ENCODE measurements at regions not wholly inside any gene's neighbourhood (a gene's known extent, or its start where the extent isn't known, plus 50 kb on each side); places are given as distances from the start of the nearest gene placed in this dataset.

DNA sequence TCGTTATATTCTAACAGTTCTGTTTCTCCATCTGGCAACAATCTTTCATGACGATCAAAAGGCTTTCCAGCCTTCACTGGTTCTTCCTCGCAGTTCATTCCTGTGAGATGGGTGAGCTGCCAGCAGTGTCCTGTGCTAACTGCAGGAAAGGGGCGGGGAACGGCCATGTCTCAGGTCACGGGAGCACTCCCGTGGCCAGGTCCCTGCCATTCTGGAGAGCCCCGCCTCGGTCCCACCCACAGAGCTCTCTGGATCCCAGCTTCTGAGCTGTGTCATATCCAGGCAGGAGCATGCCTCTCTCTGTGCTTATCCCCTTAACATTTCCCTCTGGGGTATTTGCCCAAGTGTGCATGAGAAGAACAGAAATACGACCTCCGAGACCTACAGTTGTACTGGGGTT is 297.8 kb upstream of the IRX2 start:
- TF ChIP-seq, protein P1, sequence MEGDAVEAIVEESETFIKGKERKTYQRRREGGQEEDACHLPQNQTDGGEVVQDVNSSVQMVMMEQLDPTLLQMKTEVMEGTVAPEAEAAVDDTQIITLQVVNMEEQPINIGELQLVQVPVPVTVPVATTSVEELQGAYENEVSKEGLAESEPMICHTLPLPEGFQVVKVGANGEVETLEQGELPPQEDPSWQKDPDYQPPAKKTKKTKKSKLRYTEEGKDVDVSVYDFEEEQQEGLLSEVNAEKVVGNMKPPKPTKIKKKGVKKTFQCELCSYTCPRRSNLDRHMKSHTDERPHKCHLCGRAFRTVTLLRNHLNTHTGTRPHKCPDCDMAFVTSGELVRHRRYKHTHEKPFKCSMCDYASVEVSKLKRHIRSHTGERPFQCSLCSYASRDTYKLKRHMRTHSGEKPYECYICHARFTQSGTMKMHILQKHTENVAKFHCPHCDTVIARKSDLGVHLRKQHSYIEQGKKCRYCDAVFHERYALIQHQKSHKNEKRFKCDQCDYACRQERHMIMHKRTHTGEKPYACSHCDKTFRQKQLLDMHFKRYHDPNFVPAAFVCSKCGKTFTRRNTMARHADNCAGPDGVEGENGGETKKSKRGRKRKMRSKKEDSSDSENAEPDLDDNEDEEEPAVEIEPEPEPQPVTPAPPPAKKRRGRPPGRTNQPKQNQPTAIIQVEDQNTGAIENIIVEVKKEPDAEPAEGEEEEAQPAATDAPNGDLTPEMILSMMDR (IDR thresholded peaks at IDR 0.05): no peak
- no peak for TF ChIP-seq POLR2A (IDR thresholded peaks at IDR 0.05)
- Histone ChIP-seq H3K4me1 (no peaks in the 10 kb centered on the region), H3K9me3 (no peaks in the 10 kb centered on the region), H3K4me3 (replicated peaks in 1 of 3) (no peak overlapping the region), H3K36me3 (no peaks in the 10 kb centered on the region), H3K27ac (no peak overlapping the region), H3K27me3 (no peaks in the 10 kb centered on the region)
- intact Hi-C loops (cut with DNase I): no loop called here
- DNase-seq: no peak
- WGBS, 2 donors: 85 to 86% methylated on average over 11 of the region's 11 CpGs

DNA sequence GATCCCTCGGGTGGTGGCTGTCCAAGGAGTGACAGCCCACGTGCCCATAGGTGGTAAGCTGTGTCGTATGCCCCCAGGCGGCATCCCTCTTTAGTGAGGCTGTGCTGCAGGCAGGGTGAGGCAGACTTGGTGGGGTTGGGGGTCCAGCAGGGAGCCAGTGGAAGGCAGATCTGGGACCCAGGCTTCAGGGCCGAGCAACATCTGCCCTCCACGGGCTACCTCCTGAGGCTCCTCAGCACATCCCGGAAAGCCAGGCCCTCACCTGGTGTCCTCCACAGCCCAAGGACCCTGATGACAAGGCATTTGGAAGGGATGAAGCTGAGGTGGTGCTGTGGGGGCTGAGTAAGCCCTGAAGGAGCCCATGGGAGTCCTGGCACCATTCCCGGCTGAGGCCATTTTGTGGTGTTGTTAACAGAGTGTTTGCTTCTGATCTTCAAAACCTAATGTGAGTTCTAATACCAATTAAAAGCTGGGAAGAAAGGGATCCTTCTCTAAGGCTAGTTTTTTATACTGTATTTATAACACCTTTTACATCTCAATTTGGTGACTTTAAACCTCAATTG is 295.8 kb upstream of the IRX2 start:
- Histone ChIP-seq H3K4me1 (no peaks in the 10 kb centered on the region), H3K4me3 (replicated peaks in 1 of 3) (no peak overlapping the region), H3K27ac (no peak overlapping the region), H3K36me3 (no peaks in the 10 kb centered on the region), H3K9me3 (no peaks in the 10 kb centered on the region), H3K27me3 (no peaks in the 10 kb centered on the region)
- no peak for TF ChIP-seq POLR2A (IDR thresholded peaks at IDR 0.05)
- TF ChIP-seq, protein P1 (IDR thresholded peaks at IDR 0.05): no peak
- DNase-seq: no peak
- 84 to 91% methylated on average over 1 to 8 of the region's 8 CpGs for WGBS, 2 donors
- intact Hi-C loops (cut with DNase I): no loop called here

DNA sequence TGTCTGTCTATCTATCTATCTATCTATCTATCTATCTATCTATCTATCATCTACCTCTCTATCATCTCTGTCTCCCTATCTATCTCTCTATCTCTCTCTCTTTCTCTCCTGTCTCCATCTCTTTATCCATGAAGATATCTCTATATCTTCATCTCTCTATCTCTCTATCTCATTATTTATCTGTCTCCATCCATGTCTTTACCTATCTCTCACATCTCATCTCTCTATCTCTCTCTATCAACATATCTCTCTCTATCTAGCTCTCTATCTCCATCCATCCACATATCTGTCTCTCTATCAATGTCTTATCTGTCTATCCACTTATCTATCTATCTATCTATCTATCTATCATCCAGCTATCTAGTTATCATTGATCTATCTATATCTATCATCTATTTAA is 292.1 kb upstream of the IRX2 start:
- Histone ChIP-seq H3K4me3 (replicated peaks in 1 of 3) (no peak overlapping the region), H3K4me1 (no peaks in the 10 kb centered on the region), H3K36me3 (no peaks in the 10 kb centered on the region), H3K27me3 (no peaks in the 10 kb centered on the region), H3K27ac (no peak overlapping the region), H3K9me3 (no peaks in the 10 kb centered on the region)
- no peak for DNase-seq
- intact Hi-C loops (cut with DNase I): no loop called here
- no peak for TF ChIP-seq POLR2A (IDR thresholded peaks at IDR 0.05)
- TF ChIP-seq, protein P1 (IDR thresholded peaks at IDR 0.05): no peak

DNA sequence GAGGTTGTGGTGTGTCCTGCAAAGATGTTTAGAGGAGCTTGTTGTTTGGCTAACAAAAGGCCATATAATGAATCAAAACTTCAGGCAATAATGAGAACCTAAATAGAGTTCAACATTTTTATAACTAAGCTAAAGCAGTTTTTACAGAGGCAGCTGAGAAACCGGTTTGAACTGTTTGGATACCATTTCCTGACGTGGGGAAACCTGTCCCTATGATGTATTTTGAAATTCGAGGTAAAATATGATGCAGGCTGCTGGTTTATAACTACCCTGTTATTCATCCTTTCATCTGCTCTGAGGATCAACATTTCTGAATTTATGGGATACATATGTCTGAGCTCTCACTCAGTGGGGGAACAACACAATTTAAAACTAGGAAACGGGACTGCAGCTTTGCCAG is 289.5 kb upstream of the IRX2 start:
- no peaks in the 10 kb centered on the region for H3K4me1 ChIP-seq
- H3K4me3 ChIP-seq (replicated peaks in 1 of 3): no peak overlapping the region
- TF ChIP-seq, protein P1 (IDR thresholded peaks at IDR 0.05): no peak
- no peak for TF ChIP-seq POLR2A (IDR thresholded peaks at IDR 0.05)
- intact Hi-C loops (cut with DNase I): no loop called here
- no peaks in the 10 kb centered on the region for H3K36me3 ChIP-seq
- no peaks in the 10 kb centered on the region for H3K27me3 ChIP-seq
- DNase-seq: no peak
- 27 to 28% methylated on average over 4 of the region's 4 CpGs for WGBS, 2 donors
- no peaks in the 10 kb centered on the region for H3K9me3 ChIP-seq
- no peak overlapping the region for H3K27ac ChIP-seq

DNA sequence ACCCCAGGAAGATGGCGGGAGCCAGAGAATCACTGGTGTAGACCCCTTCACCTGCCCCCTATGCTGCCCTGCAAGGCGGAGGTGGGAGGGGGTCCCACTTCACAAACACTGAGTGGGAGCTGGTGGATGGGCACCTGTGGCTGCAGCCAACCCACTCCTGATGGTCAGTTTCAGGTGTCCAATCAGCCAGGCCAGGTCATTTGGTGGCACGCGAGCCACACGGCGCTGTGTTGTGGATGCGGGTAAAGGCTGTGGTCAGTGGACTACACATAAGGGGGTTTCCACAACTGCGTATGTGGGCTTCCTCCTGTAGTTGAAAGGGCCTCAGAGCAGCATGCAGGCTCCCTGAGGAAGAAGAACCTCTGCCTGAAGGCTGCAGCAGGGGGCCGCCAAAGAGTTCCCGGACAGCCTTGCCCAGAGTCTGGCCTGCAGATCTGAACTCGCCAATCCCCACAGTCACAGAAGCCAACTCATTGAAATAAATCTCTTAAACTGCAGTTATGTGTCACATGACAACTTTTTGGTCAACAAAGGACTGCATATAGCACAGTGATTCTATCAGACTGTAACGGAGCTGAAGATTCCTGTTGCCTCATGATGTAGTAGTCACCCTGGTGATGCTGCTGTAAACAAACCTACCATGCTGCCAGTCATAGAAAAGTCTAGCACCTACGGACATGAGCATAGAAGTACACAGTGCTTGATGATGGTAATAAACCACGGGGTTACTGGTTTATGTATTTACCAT is 284.7 kb upstream of the IRX2 start:
- Histone ChIP-seq H3K4me3 (replicated peaks in 1 of 3) (no peak overlapping the region), H3K27ac (no peak overlapping the region), H3K36me3 (no peaks in the 10 kb centered on the region), H3K4me1 (no peaks in the 10 kb centered on the region), H3K27me3 (no peaks in the 10 kb centered on the region), H3K9me3 (no peaks in the 10 kb centered on the region)
- WGBS, 2 donors: 82 to 87% methylated on average over 13 to 14 of the region's 14 CpGs
- DNase-seq: no peak
- intact Hi-C loops (cut with DNase I): no loop called here
- TF ChIP-seq, protein P1 (IDR thresholded peaks at IDR 0.05): no peak
- no peak for TF ChIP-seq POLR2A (IDR thresholded peaks at IDR 0.05)

Measured in thyroid gland (tissue), 4 donors.